Esophagus squamous epithelium (tissue), 5 donors: ENCODE measurements at regions not wholly inside any gene's neighbourhood (a gene's known extent, or its start where the extent isn't known, plus 50 kb on each side); places are given as distances from the start of the nearest gene placed in this dataset.

Experiments
- DNase-seq: peaks from one replicate; lab custom pipeline; 2025; lab: John Stamatoyannopoulos, UW
- H3K27ac ChIP-seq, 4 donors: fragments of 200-600 bp; sonication (generic); one replicate each; pipeline ENCODE4 v1.5.1; 2016 to 2019; ENCODE audit warnings: mild to moderate bottlenecking in 1 of 4
- H3K27me3 ChIP-seq, 4 donors: fragments of 200-600 bp; sonication (generic); 1 replicate in 3 of 4; 2 replicates in 1 of 4; pipeline versions ENCODE4 v1.5.1 to v1.6.0; 2017 to 2021; ENCODE audit warnings: antibody characterized with exemption in 1 of 4
- H3K36me3 ChIP-seq, 3 donors: fragments of 200-600 bp; sonication (generic); one replicate each; pipeline ENCODE4 v1.5.1; 2016 to 2019
- H3K4me1 ChIP-seq, 3 donors: fragments of 200-600 bp; sonication (generic); one replicate each; pipeline ENCODE4 v1.5.1; 2017 to 2019
- H3K4me3 ChIP-seq, 4 donors: fragments of 200-600 bp; sonication (generic); 1 replicate in 3 of 4; 2 replicates in 1 of 4; pipeline ENCODE4 v1.5.1; 2016 to 2019; ENCODE audit warnings: mild to moderate bottlenecking in 2 of 4, moderate library complexity in 1 of 4
- H3K9me3 ChIP-seq, 3 donors: fragments of 200-600 bp; sonication (generic); one replicate each; pipeline ENCODE4 v1.5.1; 2016 to 2019
- CTCF ChIP-seq, 6 experiments: fragments of 450-650 bp in 4 of 6; fragments of 200-600 bp in 2 of 6; sonication (generic) in 2 of 6; IDR thresholded peaks; one replicate each; pipeline ENCODE4 v1.5.1; 2016 to 2019; ENCODE audit warnings: antibody characterized with exemption in 6 of 6, mild to moderate bottlenecking in 4 of 6, moderate library complexity in 4 of 6
- POLR2A ChIP-seq, 4 donors: fragments of 450-650 bp; IDR thresholded peaks; one replicate each; pipeline ENCODE4 v1.6.1; 2017; ENCODE audit warnings: antibody characterized with exemption in 4 of 4, mild to moderate bottlenecking in 4 of 4, moderate library complexity in 3 of 4
- WGBS, 2 donors: methylation state at CpG; one replicate each; pipeline ENCODE4 v1.1.5; 2018; 5-methylcytosine and 5-hydroxymethylcytosine counted together
- intact Hi-C: fragments of 100-400 bp; cut with DNase I; formaldehyde crosslinking; loops from one replicate; pipeline ENCODE4 v1.15.0; 2022
- donor health status: DM: yes; HTN: yes; CAD: no.

- H3K4me3 ChIP-seq = no peak overlapping the region
- H3K4me1 ChIP-seq = peaks cover 0 to 6% (median 0%) of the 10 kb centered on the region in 3 donors
- H3K27ac ChIP-seq = no peak overlapping the region
- no peaks in the 10 kb centered on the region for H3K9me3 ChIP-seq
- H3K27me3 ChIP-seq = no peaks in the 10 kb centered on the region
- no peaks in the 10 kb centered on the region for H3K36me3 ChIP-seq
- no peak for DNase-seq
- WGBS, 2 donors = 57 to 64% methylated on average over 1 of the region's 1 CpG
- no peak for TF ChIP-seq CTCF (IDR thresholded peaks at IDR 0.05)
- TF ChIP-seq POLR2A (IDR thresholded peaks at IDR 0.05) = no peak
- intact Hi-C loops = no loop called here
Observed at GRCh38 chr4:30641345-30641744, 78.8 kb upstream of the PCDH7 start.

DNA sequence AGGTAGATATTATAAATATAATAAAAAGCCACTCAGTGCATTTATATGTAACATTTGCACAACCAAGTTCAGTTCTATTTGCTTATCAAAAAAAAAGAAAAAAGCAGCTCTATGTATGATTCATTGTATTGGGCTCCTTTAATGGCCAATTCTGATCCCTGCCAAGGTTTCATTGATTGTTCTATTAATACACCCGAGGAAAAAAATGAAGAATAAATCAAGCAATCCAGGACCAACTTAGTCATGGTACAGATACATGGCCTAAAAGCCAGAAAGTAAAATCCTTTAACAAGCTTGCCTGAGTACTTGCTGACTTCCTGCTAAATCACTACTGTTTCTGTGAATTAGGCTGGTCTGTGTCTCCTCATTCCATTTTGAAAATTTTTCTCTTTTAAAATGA is 77.6 kb upstream of the PCDH7 start:
- intact Hi-C loops = no loop called here
- 8 to 25% methylated on average over 1 of the region's 1 CpG for WGBS, 2 donors

DNA sequence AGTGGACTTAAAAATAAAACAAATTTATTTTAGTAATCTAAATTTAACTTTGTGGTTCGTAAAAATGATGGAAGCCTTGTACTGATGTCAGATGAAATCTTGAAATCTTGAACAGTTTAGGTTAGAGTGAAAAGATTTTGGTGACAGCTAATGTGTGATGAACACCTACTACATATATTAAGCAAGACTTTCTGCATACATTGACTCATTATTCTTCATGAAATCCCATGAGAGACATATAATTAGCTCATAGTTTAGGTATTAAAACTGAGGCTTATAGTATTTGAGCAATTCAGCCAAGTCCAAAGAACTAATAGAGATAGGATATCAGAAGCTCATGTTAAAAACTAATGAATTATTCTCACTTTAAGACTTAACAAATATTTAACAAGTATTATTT is 66.9 kb upstream of the PCDH7 start:
- no peak overlapping the region for H3K4me3 ChIP-seq
- H3K27ac ChIP-seq = no peak overlapping the region
- 36 to 47% methylated on average over 1 of the region's 1 CpG for WGBS, 2 donors
- no peaks in the 10 kb centered on the region for H3K36me3 ChIP-seq
- intact Hi-C loops = no loop called here
- TF ChIP-seq CTCF (IDR thresholded peaks at IDR 0.05) (no peak), POLR2A (IDR thresholded peaks at IDR 0.05) (no peak)
- no peaks in the 10 kb centered on the region for H3K4me1 ChIP-seq
- no peak for DNase-seq
- no peaks in the 10 kb centered on the region for H3K9me3 ChIP-seq
- H3K27me3 ChIP-seq = no peaks in the 10 kb centered on the region

More for the DNA sequence above, 77.6 kb upstream of the PCDH7 start:
- Histone ChIP-seq H3K4me3 (no peak overlapping the region), H3K27me3 (no peaks in the 10 kb centered on the region), H3K9me3 (no peaks in the 10 kb centered on the region), H3K36me3 (no peaks in the 10 kb centered on the region), H3K4me1 (peaks cover 0 to 6% (median 0%) of the 10 kb centered on the region in 3 donors), H3K27ac (no peak overlapping the region)
- no peak for DNase-seq
- TF ChIP-seq CTCF (IDR thresholded peaks at IDR 0.05) = no peak
- no peak for TF ChIP-seq POLR2A (IDR thresholded peaks at IDR 0.05)

- TF ChIP-seq CTCF (IDR thresholded peaks at IDR 0.05) (no peak), POLR2A (IDR thresholded peaks at IDR 0.05) (no peak)
- H3K36me3 ChIP-seq = no peaks in the 10 kb centered on the region
- intact Hi-C loops = no loop called here
- H3K27me3 ChIP-seq = no peaks in the 10 kb centered on the region
- no peak overlapping the region for H3K27ac ChIP-seq
- no peak overlapping the region for H3K4me3 ChIP-seq
- no peaks in the 10 kb centered on the region for H3K9me3 ChIP-seq
- 87 to 88% methylated on average over 5 of the region's 5 CpGs for WGBS, 2 donors
- H3K4me1 ChIP-seq = no peaks in the 10 kb centered on the region
- DNase-seq = no peak
Observed at GRCh38 chr4:30656828-30657227, 63.3 kb upstream of the PCDH7 start.

DNA sequence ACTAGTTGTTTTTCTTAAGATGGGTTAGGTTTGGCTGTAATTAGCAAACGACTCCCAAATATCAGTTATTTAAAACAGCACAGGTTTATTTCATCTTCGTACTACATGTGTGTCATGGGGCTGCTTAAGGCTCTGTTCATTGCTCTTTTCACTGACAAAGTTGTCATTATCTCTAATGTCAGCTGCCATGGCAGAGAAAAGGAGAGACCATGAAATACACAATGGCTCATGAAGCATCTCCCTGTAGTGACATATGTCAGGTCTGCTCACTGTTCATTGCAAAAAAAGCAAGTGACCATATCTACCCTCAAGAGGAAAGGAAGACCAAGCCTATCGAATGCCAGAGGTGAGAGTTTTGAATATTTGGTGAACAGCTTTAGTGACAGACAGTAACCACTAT is 52.2 kb upstream of the PCDH7 start:
- H3K4me1 ChIP-seq = no peaks in the 10 kb centered on the region
- 68% methylated on average over 3 of the region's 3 CpGs for WGBS, 2 donors
- TF ChIP-seq CTCF (IDR thresholded peaks at IDR 0.05) (no peak), POLR2A (IDR thresholded peaks at IDR 0.05) (no peak)
- intact Hi-C loops = no loop called here
- DNase-seq = no peak
- no peak overlapping the region for H3K4me3 ChIP-seq
- no peaks in the 10 kb centered on the region for H3K9me3 ChIP-seq
- no peaks in the 10 kb centered on the region for H3K36me3 ChIP-seq
- no peak overlapping the region for H3K27ac ChIP-seq
- H3K27me3 ChIP-seq = no peaks in the 10 kb centered on the region
